Right lobe of liver (tissue), 6 donors: ENCODE measurements at regions not wholly inside any gene's neighbourhood (a gene's known extent, or its start where the extent isn't known, plus 50 kb on each side); places are given as distances from the start of the nearest gene placed in this dataset.
A peak's percentile ranks its signal among the peaks of the same experiment; 100 is the strongest.

Experiments
- ATAC-seq, 4 donors: fragments of 200-7000 bp; cut with Tn5 transposase; one replicate each; pipeline ENCODE4 v1.9.1; 2020; ENCODE audit warnings: mild to moderate bottlenecking in 4 of 4, moderate library complexity in 4 of 4
- DNase-seq, 3 donors: peaks; one replicate each; pipeline ENCODE4 v3.0.0-alpha.2; 2020
- H3K27ac ChIP-seq, 3 donors: fragments of 200-600 bp; one replicate each; pipeline ENCODE4 v1.8.0; 2022
- H3K27me3 ChIP-seq, 2 donors: fragments of 200-600 bp; one replicate each; pipeline ENCODE4 v1.8.0; 2022
- H3K36me3 ChIP-seq, 4 donors: fragments of 200-600 bp; sonication (generic) in 1 of 4; one replicate each; pipeline versions ENCODE4 v1.5.1 to v1.8.0; 2017 to 2022; ENCODE audit warnings: control low read depth in 1 of 4
- H3K4me1 ChIP-seq, 4 donors: fragments of 200-600 bp; sonication (generic) in 1 of 4; one replicate each; pipeline versions ENCODE4 v1.5.1 to v1.8.0; 2017 to 2022; ENCODE audit warnings: control low read depth in 1 of 4
- H3K4me3 ChIP-seq, 3 donors: fragments of 200-600 bp; one replicate each; pipeline ENCODE4 v1.8.0; 2022
- H3K9me3 ChIP-seq, 4 donors: fragments of 200-600 bp; sonication (generic) in 1 of 4; one replicate each; pipeline versions ENCODE4 v1.5.1 to v1.8.0; 2017 to 2022; ENCODE audit warnings: control low read depth in 1 of 4
- CTCF ChIP-seq, 4 donors: fragments of 200-600 bp in 3 of 4; fragments of 450-650 bp in 1 of 4; IDR thresholded peaks; one replicate each; pipeline versions ENCODE4 v1.5.1 to v1.8.0; 2016 to 2022; ENCODE audit warnings: antibody characterized with exemption in 4 of 4, mild to moderate bottlenecking in 2 of 4
- POLR2A ChIP-seq: fragments of 450-650 bp; IDR thresholded peaks from one replicate; pipeline ENCODE4 v1.6.1; 2017; ENCODE audit warnings: antibody characterized with exemption, mild to moderate bottlenecking
- WGBS: methylation state at CpG from one replicate; pipeline ENCODE4 v1.1.6; 2018; ENCODE audit warnings: low coverage, low lambda C conversion rate; ENCODE audit not compliant: insufficient coverage; ENCODE audit errors: missing lambda C conversion rate; 5-methylcytosine and 5-hydroxymethylcytosine counted together
- intact Hi-C, 2 donors: fragments of 100-400 bp; cut with DNase I; formaldehyde crosslinking; loops; one replicate each; pipeline versions ENCODE4 v1.11.2 to v1.14.1; 2022
- donor health status: DM: no; HTN: yes; CAD: no.
- donor health status: DM: no; HTN: no; CAD: no.
- donor health status: DM: no; HTN: no; CAD: no.
- donor health status: DM: no; HTN: yes; CAD: no.
- donor health status: DM: no; HTN: yes; CAD: no.

- H3K4me3 ChIP-seq: no peak overlapping the region
- DNase-seq (no peak), ATAC-seq (no peak)
- TF ChIP-seq POLR2A (no peak), CTCF (IDR thresholded peaks at IDR 0.05) (no peak)
- H3K4me1 ChIP-seq: no peaks in the 10 kb centered on the region
- H3K9me3 ChIP-seq: no peaks in the 10 kb centered on the region
- no peaks in the 10 kb centered on the region for H3K36me3 ChIP-seq
- no peak overlapping the region for H3K27ac ChIP-seq
- intact Hi-C loops: no loop called here
- no peaks in the 10 kb centered on the region for H3K27me3 ChIP-seq
- 50% methylated on average over 5 of the region's 5 CpGs for WGBS
These were observed 1435.7 kb upstream of the DDX18 start for GRCh38 chr2:116378786-116379185.

- Histone ChIP-seq H3K27me3 (no peaks in the 10 kb centered on the region), H3K4me1 (no peaks in the 10 kb centered on the region), H3K36me3 (no peaks in the 10 kb centered on the region), H3K9me3 (no peaks in the 10 kb centered on the region), H3K4me3 (no peak overlapping the region), H3K27ac (no peak overlapping the region)
- ATAC-seq (no peak), DNase-seq (no peak)
- TF ChIP-seq CTCF (IDR thresholded peaks at IDR 0.05) (no peak), POLR2A (no peak)
- WGBS: 34% methylated on average over 2 of the region's 2 CpGs
- intact Hi-C loops: no loop called here
These were observed 1403.3 kb upstream of the DDX18 start for GRCh38 chr2:116411211-116411610.

GRCh38 chr2:116413659-116414058 lies 1400.8 kb upstream of the DDX18 start:
- Histone ChIP-seq H3K27ac (no peak overlapping the region), H3K27me3 (no peaks in the 10 kb centered on the region), H3K9me3 (no peaks in the 10 kb centered on the region), H3K36me3 (no peaks in the 10 kb centered on the region), H3K4me1 (no peaks in the 10 kb centered on the region), H3K4me3 (no peak overlapping the region)
- DNase-seq (peak in 1 of 3 donors; percentile 32), ATAC-seq (no peak)
- intact Hi-C loops: no loop called here
- WGBS: 67% methylated on average over 3 of the region's 5 CpGs
- TF ChIP-seq CTCF (IDR thresholded peaks at IDR 0.05) (no peak), POLR2A (no peak)

- TF ChIP-seq CTCF (IDR thresholded peaks at IDR 0.05) (no peak), POLR2A (no peak)
- intact Hi-C loops: no loop called here
- no peaks in the 10 kb centered on the region for H3K27me3 ChIP-seq
- no peak overlapping the region for H3K27ac ChIP-seq
- no peak for ATAC-seq
- no peak for DNase-seq
- no peaks in the 10 kb centered on the region for H3K9me3 ChIP-seq
- H3K4me3 ChIP-seq: no peak overlapping the region
- H3K4me1 ChIP-seq: no peaks in the 10 kb centered on the region
- 41% methylated on average over 3 of the region's 3 CpGs for WGBS
- H3K36me3 ChIP-seq: no peaks in the 10 kb centered on the region
These were observed 1397.6 kb upstream of the DDX18 start for GRCh38 chr2:116416731-116417377.

GRCh38 chr2:116435648-116436047 lies 1378.8 kb upstream of the DDX18 start:
- no peak for DNase-seq
- intact Hi-C loops: no loop called here
- H3K4me1 ChIP-seq: peaks cover 0 to 4% (median 0%) of the 10 kb centered on the region in 4 donors
- TF ChIP-seq POLR2A (no peak), CTCF (IDR thresholded peaks at IDR 0.05) (peak in 3 of 4 donors; percentile 12 to 24 (median 13))
- no peak for ATAC-seq
- no peaks in the 10 kb centered on the region for H3K27me3 ChIP-seq
- H3K27ac ChIP-seq: no peak overlapping the region
- no peaks in the 10 kb centered on the region for H3K9me3 ChIP-seq
- 30% methylated on average over 3 of the region's 4 CpGs for WGBS
- no peak overlapping the region for H3K4me3 ChIP-seq
- no peaks in the 10 kb centered on the region for H3K36me3 ChIP-seq
